Medulla oblongata (tissue), 1 donor: ENCODE measurements at regions not wholly inside any gene's neighbourhood (a gene's known extent, or its start where the extent isn't known, plus 50 kb on each side); places are given as distances from the start of the nearest gene placed in this dataset.
"Not testable (repeated sequence)": the region's sequence is repeated elsewhere in the genome, so short reads cannot be mapped to it uniquely, and the experiment has no call there.

Experiments used
- DNase-seq: peaks from one replicate; pipeline ENCODE4 v3.0.0-alpha.2; 2015; ENCODE audit errors: extremely low spot score

- DNase-seq: no peak
These were observed 1276.3 kb downstream of the SLITRK1 start for GRCh38 chr13:82606008-82606407.

- no peak for DNase-seq
These were observed 1284.5 kb downstream of the SLITRK1 start for GRCh38 chr13:82597747-82598146.

GRCh38 chr13:82593239-82593638 lies 1289.0 kb downstream of the SLITRK1 start:
- no peak for DNase-seq

GRCh38 chr13:82571653-82572052 lies 1310.6 kb downstream of the SLITRK1 start:
- DNase-seq: no peak

- no peak for DNase-seq
These were observed 1312.7 kb downstream of the SLITRK1 start for GRCh38 chr13:82569581-82569980.

- DNase-seq: no peak
These were observed 1315.4 kb downstream of the SLITRK1 start for GRCh38 chr13:82566864-82567263.

GRCh38 chr13:82565201-82565600 lies 1317.1 kb downstream of the SLITRK1 start:
- DNase-seq: no peak

- DNase-seq: no peak
These were observed 1321.4 kb downstream of the SLITRK1 start for GRCh38 chr13:82560889-82561288.

GRCh38 chr13:82522872-82523271 lies 1359.4 kb downstream of the SLITRK1 start:
- no peak for DNase-seq

- no peak for DNase-seq
These were observed 1375.4 kb downstream of the SLITRK1 start for GRCh38 chr13:82506805-82507414.

GRCh38 chr13:82501834-82502233 lies 1380.4 kb downstream of the SLITRK1 start:
- DNase-seq: no peak

- no peak for DNase-seq
These were observed 1401.9 kb downstream of the SLITRK1 start for GRCh38 chr13:82480415-82480814.

GRCh38 chr13:82477436-82477835 lies 1404.8 kb downstream of the SLITRK1 start:
- DNase-seq: no peak

- no peak for DNase-seq
These were observed 1414.6 kb downstream of the SLITRK1 start for GRCh38 chr13:82467626-82468025.

- DNase-seq: not testable (repeated sequence)
These were observed 1422.7 kb downstream of the SLITRK1 start for GRCh38 chr13:82459575-82459974.

GRCh38 chr13:82458169-82458568 lies 1424.1 kb downstream of the SLITRK1 start:
- no peak for DNase-seq

- DNase-seq: not testable (repeated sequence)
These were observed 1424.7 kb downstream of the SLITRK1 start for GRCh38 chr13:82457548-82457947.

- DNase-seq: no peak
These were observed 1434.7 kb downstream of the SLITRK1 start for GRCh38 chr13:82447416-82448077.

- DNase-seq: no peak
These were observed 1442.9 kb downstream of the SLITRK1 start for GRCh38 chr13:82439159-82439904.

- no peak for DNase-seq
These were observed 1444.0 kb downstream of the SLITRK1 start for GRCh38 chr13:82438320-82438719.

- no peak for DNase-seq
These were observed 1446.1 kb downstream of the SLITRK1 start for GRCh38 chr13:82436099-82436585.

- no peak for DNase-seq
These were observed 1449.3 kb downstream of the SLITRK1 start for GRCh38 chr13:82432949-82433348.

- no peak for DNase-seq
These were observed 1469.5 kb downstream of the SLITRK1 start for GRCh38 chr13:82412749-82413148.
